NOMO-1 (cell line): ENCODE measurements at regions not wholly inside any gene's neighbourhood (a gene's known extent, or its start where the extent isn't known, plus 50 kb on each side); places are given as distances from the start of the nearest gene placed in this dataset.

Experiments
- DNase-seq, 2 experiments: peaks; one replicate each; lab custom pipeline; 2025; ENCODE audit not compliant: unreplicated experiment in 2 of 2; lab: John Stamatoyannopoulos, UW

GRCh38 chr5:121174351-121174750 lies 677.3 kb upstream of the FTMT start:
- no peak for DNase-seq

- no peak for DNase-seq
These were observed 675.7 kb upstream of the FTMT start for GRCh38 chr5:121175986-121176385.

GRCh38 chr5:121182788-121183490 lies 668.7 kb upstream of the FTMT start:
- peak; percentile 2 to 64 for DNase-seq

GRCh38 chr5:121188849-121189248 lies 662.8 kb upstream of the FTMT start:
- no peak for DNase-seq

- DNase-seq: no peak
These were observed 662.1 kb upstream of the FTMT start for GRCh38 chr5:121189342-121190305.

GRCh38 chr5:121199216-121199999 lies 652.3 kb upstream of the FTMT start:
- no peak for DNase-seq

- no peak for DNase-seq
These were observed 633.6 kb upstream of the FTMT start for GRCh38 chr5:121218086-121218485.

GRCh38 chr5:121221483-121221882 lies 630.2 kb upstream of the FTMT start:
- DNase-seq: no peak

- DNase-seq: no peak
These were observed 624.9 kb upstream of the FTMT start for GRCh38 chr5:121226765-121227164.

GRCh38 chr5:121239951-121240350 lies 611.7 kb upstream of the FTMT start:
- DNase-seq: no peak

GRCh38 chr5:121246971-121247370 lies 604.7 kb upstream of the FTMT start:
- no peak for DNase-seq

- DNase-seq: no peak
These were observed 599.7 kb upstream of the FTMT start for GRCh38 chr5:121251954-121252353.

- DNase-seq: peak; percentile 23 to 27
These were observed 594.1 kb upstream of the FTMT start for GRCh38 chr5:121257621-121258020.

- no peak for DNase-seq
These were observed 588.2 kb upstream of the FTMT start for GRCh38 chr5:121263456-121263855.

- no peak for DNase-seq
These were observed 587.1 kb upstream of the FTMT start for GRCh38 chr5:121264605-121265004.

- DNase-seq: no peak
These were observed 580.1 kb upstream of the FTMT start for GRCh38 chr5:121271546-121271945.

- peak; percentile 69 to 85 for DNase-seq
These were observed 577.7 kb upstream of the FTMT start for GRCh38 chr5:121273833-121274433.

- DNase-seq: no peak
These were observed 571.9 kb upstream of the FTMT start for GRCh38 chr5:121279801-121280200.

GRCh38 chr5:121285801-121286521 lies 565.7 kb upstream of the FTMT start:
- peak in 1 of 2 experiments; percentile 37 for DNase-seq

GRCh38 chr5:121288781-121289180 lies 562.9 kb upstream of the FTMT start:
- DNase-seq: peak; percentile 37 to 40
